GM23248 (cell line): ENCODE measurements at regions not wholly inside any gene's neighbourhood (a gene's known extent, or its start where the extent isn't known, plus 50 kb on each side); places are given as distances from the start of the nearest gene placed in this dataset.

Experiments
- DNase-seq: peaks from one replicate; pipeline ENCODE4 v3.0.0-alpha.2; 2015
- H2AFZ ChIP-seq: fragments of 200-600 bp; sonication (generic); 2 replicates; pipeline ENCODE4 v1.6.1; 2016; ENCODE audit warnings: antibody characterized with exemption
- H3F3A ChIP-seq: fragments of 200-600 bp; sonication (generic); 2 replicates; pipeline ENCODE4 v1.6.1; 2016; ENCODE audit warnings: mild to moderate bottlenecking, antibody characterized with exemption, mixed run types; ENCODE audit not compliant: insufficient read depth
- H3K27ac ChIP-seq: fragments of 200-600 bp; sonication (generic); 2 replicates; pipeline ENCODE4 v1.5.1; 2016; ENCODE audit warnings: mild to moderate bottlenecking
- H3K27me3 ChIP-seq: fragments of 200-600 bp; sonication (generic); replicated peaks from 2 replicates; pipeline ENCODE4 v1.6.1; 2016; ENCODE audit warnings: mild to moderate bottlenecking; ENCODE audit not compliant: insufficient read depth
- H3K36me3 ChIP-seq: fragments of 200-600 bp; sonication (generic); 2 replicates; pipeline ENCODE4 v1.6.1; 2016; ENCODE audit warnings: low read depth, mild to moderate bottlenecking
- H3K4me1 ChIP-seq: fragments of 200-600 bp; sonication (generic); 2 replicates; pipeline ENCODE4 v1.6.1; 2016; ENCODE audit warnings: mild to moderate bottlenecking; ENCODE audit not compliant: insufficient read depth
- H3K4me2 ChIP-seq: fragments of 200-600 bp; sonication (generic); one replicate; pipeline ENCODE4 v1.6.1; 2016; ENCODE audit warnings: mild to moderate bottlenecking; ENCODE audit not compliant: unreplicated experiment
- H3K4me3 ChIP-seq: fragments of 200-600 bp; sonication (generic); 2 replicates; pipeline ENCODE4 v1.5.1; 2016; ENCODE audit warnings: mild to moderate bottlenecking
- H3K79me2 ChIP-seq: fragments of 200-600 bp; sonication (generic); 2 replicates; pipeline ENCODE4 v1.6.1; 2016; ENCODE audit warnings: mild to moderate bottlenecking; ENCODE audit not compliant: insufficient read depth
- H3K9ac ChIP-seq: fragments of 200-600 bp; sonication (generic); 2 replicates; pipeline ENCODE4 v1.6.1; 2016; ENCODE audit warnings: mild to moderate bottlenecking
- H3K9me2 ChIP-seq: fragments of 200-600 bp; sonication (generic); 2 replicates; pipeline ENCODE4 v1.6.1; 2016; ENCODE audit warnings: mixed run types, mild to moderate bottlenecking, moderate library complexity; ENCODE audit not compliant: insufficient read depth
- H3K9me3 ChIP-seq: fragments of 200-600 bp; sonication (generic); one replicate; pipeline ENCODE4 v1.6.1; 2017; ENCODE audit warnings: low read depth
- H4K20me1 ChIP-seq: fragments of 200-600 bp; sonication (generic); 2 replicates; pipeline ENCODE4 v1.6.0; 2016; ENCODE audit not compliant: insufficient read depth
- EZH2 ChIP-seq: fragments of 200-600 bp; sonication (generic); IDR thresholded peaks from 2 replicates; pipeline ENCODE4 v1.6.1; 2018; ENCODE audit warnings: antibody characterized with exemption, mild to moderate bottlenecking; ENCODE audit not compliant: insufficient read depth, poor library complexity, severe bottlenecking
- EZH2phosphoT487 ChIP-seq: fragments of 200-600 bp; sonication (generic); IDR thresholded peaks from 2 replicates; pipeline ENCODE4 v1.6.1; 2018; ENCODE audit warnings: antibody characterized with exemption, moderate library complexity, mild to moderate bottlenecking, low read depth; ENCODE audit not compliant: insufficient read depth
- WGBS, 2 experiments: methylation state at CpG; one replicate each; pipeline ENCODE4 v1.1.6; 2015 to 2017; ENCODE audit warnings: low lambda C conversion rate in 2 of 2, low coverage in 1 of 2; ENCODE audit errors: missing lambda C conversion rate in 2 of 2; 5-methylcytosine and 5-hydroxymethylcytosine counted together
- in situ Hi-C: fragments of 300-500 bp; cut with MboI; formaldehyde crosslinking; loops from 2 replicates; pipeline ENCODE4 v1.15.0; 2020

DNA sequence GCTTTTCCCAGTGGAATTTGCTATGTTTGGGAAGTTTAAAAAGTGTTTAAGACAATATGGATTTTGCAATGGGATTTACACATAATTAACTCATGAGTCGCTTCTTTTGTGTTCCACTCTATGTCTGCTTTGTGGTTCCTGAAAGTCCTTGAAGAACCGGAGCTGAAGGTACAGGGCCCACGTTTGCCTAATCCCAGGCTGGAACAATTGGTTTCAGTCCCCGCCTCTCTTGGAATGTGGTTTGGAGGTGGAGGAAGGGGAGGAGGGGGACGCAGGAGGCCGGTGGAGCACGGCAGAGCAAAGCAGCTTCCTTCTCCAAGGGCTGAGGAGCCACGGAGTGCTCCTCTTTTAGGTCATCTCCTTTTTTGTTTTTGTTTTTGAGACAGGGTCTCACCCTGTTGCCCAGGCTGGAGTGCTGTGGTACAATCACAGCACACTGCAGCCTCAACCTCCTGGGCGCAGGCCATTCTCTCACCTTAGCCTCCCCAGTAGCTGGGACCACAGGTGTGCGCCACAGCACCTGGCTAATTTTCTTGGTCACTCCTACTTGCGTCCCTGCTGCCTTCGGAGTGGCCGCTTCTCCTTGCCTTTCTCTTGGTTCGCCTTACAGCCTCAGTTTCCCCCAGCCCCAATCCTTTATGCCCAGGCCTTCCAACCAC, 129.5 kb upstream of the ERRFI1 start:
- H3K27ac ChIP-seq, result no peak overlapping the region
- no peaks in the 10 kb centered on the region for H3K27me3 ChIP-seq
- TF ChIP-seq EZH2 (no peak), EZH2phosphoT487 (no peak)
- in situ Hi-C loops, result no loop called here
- no peak overlapping the region for H3K4me2 ChIP-seq
- H3K79me2 ChIP-seq, result no peaks in the 10 kb centered on the region
- H2AFZ ChIP-seq, result no peak overlapping the region
- H3K4me3 ChIP-seq, result no peak overlapping the region
- no peaks in the 10 kb centered on the region for H3K36me3 ChIP-seq
- H3K9me3 ChIP-seq, result no peaks in the 10 kb centered on the region
- H3F3A ChIP-seq, result no peaks in the 10 kb centered on the region
- H3K4me1 ChIP-seq, result no peaks in the 10 kb centered on the region
- H4K20me1 ChIP-seq, result no peaks in the 10 kb centered on the region
- no peak overlapping the region for H3K9ac ChIP-seq
- 69 to 71% methylated on average over 14 of the region's 14 CpGs for WGBS, 2 experiments
- H3K9me2 ChIP-seq, result no peaks in the 10 kb centered on the region
- DNase-seq, result peak; percentile 47

GRCh38 chr1:8154621-8155052, 128.5 kb upstream of the ERRFI1 start:
- no peaks in the 10 kb centered on the region for H4K20me1 ChIP-seq
- 58 to 61% methylated on average over 15 of the region's 15 CpGs for WGBS, 2 experiments
- H3K4me2 ChIP-seq, result no peak overlapping the region
- no peaks in the 10 kb centered on the region for H3K9me2 ChIP-seq
- H3K4me3 ChIP-seq, result no peak overlapping the region
- H2AFZ ChIP-seq, result no peak overlapping the region
- TF ChIP-seq EZH2, result no peak
- no peak for TF ChIP-seq EZH2phosphoT487
- H3K27me3 ChIP-seq, result no peaks in the 10 kb centered on the region
- H3K27ac ChIP-seq, result no peak overlapping the region
- H3K79me2 ChIP-seq, result no peaks in the 10 kb centered on the region
- no peak for DNase-seq
- H3F3A ChIP-seq, result no peaks in the 10 kb centered on the region
- no peak overlapping the region for H3K9ac ChIP-seq
- no peaks in the 10 kb centered on the region for H3K9me3 ChIP-seq
- H3K4me1 ChIP-seq, result no peaks in the 10 kb centered on the region
- in situ Hi-C loops, result no loop called here
- H3K36me3 ChIP-seq, result no peaks in the 10 kb centered on the region

GRCh38 chr1:8153961-8154360, 127.9 kb upstream of the ERRFI1 start:
- Histone ChIP-seq H3K4me1 (no peaks in the 10 kb centered on the region), H3K4me2 (no peak overlapping the region), H2AFZ (no peak overlapping the region), H3K27ac (no peak overlapping the region), H4K20me1 (no peaks in the 10 kb centered on the region), H3K9ac (no peak overlapping the region), H3K4me3 (no peak overlapping the region), H3K9me2 (no peaks in the 10 kb centered on the region), H3K79me2 (no peaks in the 10 kb centered on the region), H3K9me3 (no peaks in the 10 kb centered on the region), H3F3A (no peaks in the 10 kb centered on the region), H3K27me3 (no peaks in the 10 kb centered on the region), H3K36me3 (no peaks in the 10 kb centered on the region)
- 94 to 97% methylated on average over 7 of the region's 7 CpGs for whole genome bisulfite sequencing, 2 experiments
- no peak for DNase-seq
- in situ Hi-C loops, result no loop called here
- TF ChIP-seq EZH2, result no peak
- no peak for TF ChIP-seq EZH2phosphoT487

- H4K20me1 ChIP-seq, result no peaks in the 10 kb centered on the region
- H3K9ac ChIP-seq, result no peak overlapping the region
- in situ Hi-C loops, result no loop called here
- no peak overlapping the region for H2AFZ ChIP-seq
- no peaks in the 10 kb centered on the region for H3K4me1 ChIP-seq
- H3K9me3 ChIP-seq, result no peaks in the 10 kb centered on the region
- H3K9me2 ChIP-seq, result no peaks in the 10 kb centered on the region
- no peak overlapping the region for H3K4me3 ChIP-seq
- H3F3A ChIP-seq, result no peaks in the 10 kb centered on the region
- TF ChIP-seq EZH2phosphoT487 (no peak), EZH2 (no peak)
- no peak overlapping the region for H3K4me2 ChIP-seq
- WGBS, 2 experiments, result 96% methylated on average over 19 of the region's 19 CpGs
- H3K79me2 ChIP-seq, result no peaks in the 10 kb centered on the region
- DNase-seq, result no peak
- H3K36me3 ChIP-seq, result no peaks in the 10 kb centered on the region
- no peak overlapping the region for H3K27ac ChIP-seq
- no peaks in the 10 kb centered on the region for H3K27me3 ChIP-seq
These were observed 126.9 kb upstream of the ERRFI1 start for GRCh38 chr1:8152731-8153702.
